ENCODE measurements at regions not wholly inside any gene's neighbourhood (a gene's known extent, or its start where the extent isn't known, plus 50 kb on each side); places are given as distances from the start of the nearest gene placed in this dataset.
"Not testable (repeated sequence)": the region's sequence is repeated elsewhere in the genome, so short reads cannot be mapped to it uniquely, and the experiment has no call there.

GRCh38 chr1:146883190-146883589, 54.9 kb upstream of the NBPF12 start:
- DNase-seq, result not testable (repeated sequence)

- DNase-seq, result not testable (repeated sequence)
Measured at GRCh38 chr1:146881096-146881495, 57.0 kb upstream of the NBPF12 start.

- not testable (repeated sequence) for DNase-seq
Measured at GRCh38 chr1:146863799-146864319, 74.3 kb upstream of the NBPF12 start.

DNA sequence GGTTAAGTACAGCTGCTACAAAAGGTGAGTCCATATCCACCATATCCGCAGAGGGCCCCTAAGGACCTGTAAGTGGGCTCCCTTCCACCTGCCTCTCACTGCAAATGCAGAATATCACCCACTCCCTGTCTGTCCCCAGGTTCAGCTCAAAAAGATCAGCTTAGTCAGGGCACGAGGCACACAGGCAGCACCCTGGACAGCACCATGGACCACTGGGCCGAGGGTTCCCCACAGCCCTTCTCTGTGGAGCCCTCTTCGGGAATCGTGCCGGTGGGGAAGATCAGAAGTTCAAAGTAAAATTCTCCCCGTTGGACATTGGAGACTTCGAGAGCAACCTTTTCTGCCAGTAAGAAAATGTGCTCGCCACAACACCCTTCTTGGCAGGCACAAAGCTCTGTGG, 85.0 kb upstream of the NBPF12 start:
- not testable (repeated sequence) for DNase-seq

- DNase-seq, result not testable (repeated sequence)
Measured at GRCh38 chr1:146850352-146850889, 87.7 kb upstream of the NBPF12 start.

- DNase-seq, result not testable (repeated sequence)
Measured at GRCh38 chr1:146838725-146839124, 99.4 kb upstream of the NBPF12 start.

- not testable (repeated sequence) for DNase-seq
Measured at GRCh38 chr1:146826957-146827356, 111.2 kb upstream of the NBPF12 start.

DNA sequence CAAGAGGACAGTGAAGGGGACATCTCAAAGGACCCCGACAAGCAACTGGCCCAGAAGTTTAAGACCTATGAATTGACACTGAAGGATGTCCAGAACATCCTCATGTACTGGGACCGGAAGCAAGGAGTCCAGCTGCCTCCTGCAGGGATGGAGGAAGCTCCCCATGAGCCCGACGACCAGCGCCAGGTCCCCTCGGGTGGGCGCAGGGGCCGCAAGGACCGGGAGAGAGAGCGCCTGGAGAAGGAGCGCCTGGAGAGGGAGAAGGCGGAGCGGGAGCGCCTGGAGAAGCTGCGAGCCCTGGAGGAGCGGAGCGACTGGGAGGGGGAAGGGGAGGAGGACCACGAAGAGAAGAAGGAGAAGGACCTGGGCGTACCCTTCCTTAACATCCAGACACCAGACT, 143.9 kb upstream of the NBPF12 start:
- not testable (repeated sequence) for DNase-seq

DNA sequence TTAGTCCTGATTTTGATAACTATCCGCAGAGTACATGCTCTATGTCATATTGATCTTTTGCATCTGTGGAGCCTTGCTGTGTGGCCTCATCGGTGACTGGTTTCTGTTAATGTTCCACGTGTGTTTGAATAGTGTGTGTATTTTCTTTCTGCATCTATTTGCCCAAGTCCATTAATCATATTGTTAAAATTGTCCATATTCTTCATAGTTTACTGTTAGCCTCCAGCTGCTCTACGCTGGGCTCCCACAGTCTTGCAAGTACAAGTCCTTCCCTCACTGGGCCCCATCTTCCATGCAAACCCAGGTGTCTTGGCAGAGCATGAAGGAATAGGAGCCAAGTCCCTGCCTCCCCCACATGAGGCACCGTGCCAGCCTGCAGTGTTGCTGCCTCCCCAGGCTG, 145.4 kb upstream of the NBPF12 start:
- DNase-seq, result not testable (repeated sequence)

- not testable (repeated sequence) for DNase-seq
Measured at GRCh38 chr1:146784212-146784940, 153.7 kb upstream of the NBPF12 start.

- DNase-seq, result not testable (repeated sequence)
Measured at GRCh38 chr1:146781235-146781634, 156.9 kb upstream of the NBPF12 start.

- DNase-seq, result not testable (repeated sequence)
Measured at GRCh38 chr1:146777826-146778602, 160.1 kb upstream of the NBPF12 start.

DNA sequence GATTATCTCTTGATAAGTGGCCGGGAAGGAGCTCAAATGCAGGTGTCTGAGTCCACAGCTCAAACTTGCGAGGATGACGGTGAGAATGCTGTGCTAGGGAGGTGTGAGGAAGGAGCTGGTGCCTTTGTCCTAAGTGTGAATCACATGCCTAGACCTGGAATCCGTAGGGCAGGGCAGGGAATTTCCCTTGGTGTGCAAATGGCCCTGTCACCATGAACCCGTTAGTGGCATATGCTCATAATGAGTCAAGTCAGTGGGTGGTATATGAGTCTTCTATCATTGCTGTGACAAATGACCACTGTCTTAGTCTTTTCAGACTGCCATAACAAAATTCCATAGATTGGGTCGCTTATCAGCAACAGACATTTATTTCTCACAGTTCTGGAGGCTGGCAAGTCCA, 163.1 kb upstream of the NBPF12 start:
- not testable (repeated sequence) for DNase-seq

DNA sequence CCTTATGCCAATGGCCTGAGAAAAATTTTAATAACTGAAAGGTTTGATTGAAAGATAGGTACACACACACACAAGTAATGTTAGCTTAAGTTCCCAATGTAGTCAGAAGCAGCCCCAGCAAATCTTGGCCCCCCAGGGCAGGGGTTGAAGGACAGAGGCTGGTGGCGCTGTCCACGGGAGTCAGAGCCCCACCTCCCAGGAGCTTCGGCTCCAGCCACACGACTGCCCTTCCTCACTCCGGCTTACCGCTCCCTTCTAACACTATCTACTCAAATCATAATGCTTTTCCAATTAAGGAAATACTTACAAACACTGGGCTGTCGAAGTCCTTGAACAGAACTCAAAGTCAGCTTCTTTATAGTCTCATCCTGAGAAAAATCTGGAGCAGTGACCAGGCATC, 163.9 kb upstream of the NBPF12 start:
- DNase-seq, result not testable (repeated sequence)

GRCh38 chr1:146771409-146771808, 166.7 kb upstream of the NBPF12 start:
- DNase-seq, result not testable (repeated sequence)

- not testable (repeated sequence) for DNase-seq
Measured at GRCh38 chr1:146770998-146771397, 167.1 kb upstream of the NBPF12 start.

DNA sequence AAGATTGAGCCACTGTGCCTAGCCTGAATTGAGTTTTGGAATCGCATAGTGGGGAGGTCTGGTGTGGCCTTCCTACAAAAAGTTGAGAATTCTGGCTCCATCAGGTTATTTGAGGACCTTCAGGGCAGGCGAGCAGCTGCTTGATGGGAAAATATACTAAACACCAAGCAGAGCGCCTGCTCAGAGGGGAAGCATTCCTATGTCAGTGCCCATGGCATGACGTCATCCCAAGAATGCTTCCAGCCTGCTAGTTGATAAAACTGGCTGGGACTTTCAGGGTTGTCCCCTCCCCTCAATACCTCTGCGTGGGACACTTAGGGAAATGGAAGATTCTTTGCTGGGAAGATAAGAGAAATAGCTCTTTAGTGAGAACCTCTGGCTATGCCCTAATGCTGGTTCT, 174.9 kb upstream of the NBPF12 start:
- DNase-seq, result not testable (repeated sequence)

GRCh38 chr1:146756858-146757257, 181.3 kb upstream of the NBPF12 start:
- DNase-seq, result not testable (repeated sequence)

GRCh38 chr1:146748686-146749085, 189.4 kb upstream of the NBPF12 start:
- not testable (repeated sequence) for DNase-seq

DNA sequence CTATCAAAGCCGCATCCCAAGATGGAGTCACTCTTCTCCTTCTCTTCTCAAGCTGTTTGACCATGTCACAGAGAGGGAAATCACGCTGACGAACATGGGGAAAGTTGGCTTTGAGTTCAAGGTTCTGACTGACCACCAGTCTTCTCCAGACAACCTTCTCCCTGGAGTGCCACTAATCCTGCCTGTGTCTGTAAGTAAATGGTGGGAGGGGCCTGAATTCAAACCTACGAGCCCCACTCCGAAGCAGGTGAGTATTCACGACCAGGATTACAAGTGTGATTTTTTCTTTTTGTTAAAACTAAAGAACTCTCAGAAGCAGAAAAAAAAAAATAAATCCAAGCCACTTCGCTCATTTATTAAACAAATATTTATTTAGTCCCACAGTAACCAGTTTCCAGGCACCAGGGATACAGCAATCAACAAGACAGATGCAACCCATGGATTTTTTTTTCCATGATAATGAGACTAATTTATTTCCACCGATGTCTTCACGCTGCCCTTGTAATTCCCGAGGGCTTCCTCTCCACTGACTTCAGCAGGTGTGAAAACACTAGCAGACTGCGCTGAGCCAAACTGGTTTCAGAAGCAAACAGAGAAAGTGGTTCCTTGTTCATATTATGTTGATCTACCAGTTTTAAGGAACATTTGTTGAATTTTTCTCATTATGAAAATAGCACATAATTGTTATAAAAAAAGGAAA, 206.0 kb upstream of the NBPF12 start:
- DNase-seq, result not testable (repeated sequence)

GRCh38 chr1:146729642-146730344, 208.3 kb upstream of the NBPF12 start:
- not testable (repeated sequence) for DNase-seq

DNA sequence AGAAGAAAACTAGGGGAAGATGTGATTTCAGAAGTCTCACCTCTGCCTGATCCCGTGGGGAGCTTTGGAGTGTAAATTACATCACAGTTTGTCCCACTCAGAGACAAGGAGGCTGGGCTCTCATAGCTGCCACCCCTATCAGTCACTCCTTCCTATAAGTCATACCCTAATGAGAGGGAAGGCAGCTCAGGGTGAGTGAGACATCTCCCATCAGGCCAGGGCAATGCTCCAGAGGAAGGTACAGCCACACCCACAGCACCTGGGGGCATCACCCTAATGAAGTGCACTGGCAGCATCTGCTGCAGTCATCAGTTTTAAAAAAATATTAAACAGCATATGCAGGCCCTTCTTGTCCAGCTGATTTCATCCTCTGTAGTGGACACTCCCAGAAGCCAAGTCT, 223.1 kb upstream of the NBPF12 start:
- DNase-seq, result not testable (repeated sequence)
